H1 (cell line): ENCODE measurements at regions not wholly inside any gene's neighbourhood (a gene's known extent, or its start where the extent isn't known, plus 50 kb on each side); places are given as distances from the start of the nearest gene placed in this dataset.

Experiments
- CTCF ChIA-PET: fragments of 300-600 bp; sonication (Branson Sonifier 250); formaldehyde crosslinking; loops from one replicate; lab custom pipeline; 2021; ENCODE audit not compliant: partially characterized antibody; lab: Charles Lee
- POLR2A ChIA-PET: fragments of 300-600 bp; sonication (Branson Sonifier 250); formaldehyde crosslinking; loops from one replicate; lab custom pipeline; 2021; ENCODE audit warnings: inconsistent platforms; ENCODE audit not compliant: partially characterized antibody; lab: Charles Lee
- DNase-seq, 2 experiments: peaks; one replicate each; pipeline versions ENCODE4 v3.0.0 to v3.0.0-alpha.2; 2010 to 2022; ENCODE audit warnings: low spot score in 2 of 2, low read depth in 1 of 2, mixed read lengths in 1 of 2
- FAIRE-seq: peaks from 2 replicates; lab custom pipeline; 2011; peaks lifted over from hg19 to GRCh38; lab: Jason Lieb, UNC
- H2AFZ ChIP-seq: 2 replicates; pipeline ENCODE4 v1.8.1; 2012; ENCODE audit warnings: low read length, inconsistent platforms
- H2AK5ac ChIP-seq: 2 replicates; pipeline ENCODE4 v1.6.1; 2013; ENCODE audit warnings: low read depth, low read length
- H2BK120ac ChIP-seq: replicated peaks from 2 replicates; pipeline ENCODE3; 2013; ENCODE audit warnings: low read depth, low read length, inconsistent platforms
- H2BK12ac ChIP-seq: 2 replicates; pipeline ENCODE4 v1.6.1; 2013; ENCODE audit warnings: low read depth, low read length
- H2BK15ac ChIP-seq: 2 replicates; pipeline ENCODE4 v1.6.1; 2013; ENCODE audit warnings: low read length
- H2BK20ac ChIP-seq: 2 replicates; pipeline ENCODE4 v1.6.1; 2013; ENCODE audit warnings: low read length
- H2BK5ac ChIP-seq: 2 replicates; pipeline ENCODE4 v1.6.1; 2013; ENCODE audit warnings: low read depth, low read length
- H3K14ac ChIP-seq: 2 replicates; pipeline ENCODE4 v1.6.1; 2013; ENCODE audit warnings: inconsistent platforms; ENCODE audit not compliant: insufficient read length
- H3K18ac ChIP-seq: 2 replicates; pipeline ENCODE4 v1.6.1; 2013; ENCODE audit warnings: low read length; ENCODE audit errors: extremely low read depth
- H3K23ac ChIP-seq: 2 replicates; pipeline ENCODE4 v1.6.1; 2013; ENCODE audit warnings: inconsistent platforms; ENCODE audit not compliant: insufficient read length
- H3K23me2 ChIP-seq: 2 replicates; pipeline ENCODE4 v1.6.1; 2013; ENCODE audit warnings: low read depth, low read length
- H3K27ac ChIP-seq: 2 replicates; pipeline ENCODE4 v1.6.1; 2011; ENCODE audit warnings: low read depth, low read length, inconsistent platforms
- H3K27me3 ChIP-seq, 4 experiments: replicated peaks in 1 of 4; 1 replicate in 1 of 4; 2 replicates in 3 of 4; pipeline versions ENCODE4 v1.6.1 to v1.8.1; 2011 to 2013; ENCODE audit warnings: low read length in 3 of 4, mild to moderate bottlenecking in 3 of 4, inconsistent platforms in 2 of 4, mixed read lengths in 2 of 4, moderate library complexity in 1 of 4; ENCODE audit not compliant: control insufficient read depth in 3 of 4, insufficient read depth in 3 of 4; ENCODE audit errors: extremely low read depth in 1 of 4
- H3K36me3 ChIP-seq, 4 experiments: 2 replicates each; pipeline versions ENCODE4 v1.6.1 to v1.8.1; 2011 to 2013; ENCODE audit warnings: mild to moderate bottlenecking in 4 of 4, low read length in 3 of 4, moderate library complexity in 2 of 4, control low read depth in 1 of 4, inconsistent platforms in 1 of 4; ENCODE audit not compliant: insufficient read depth in 4 of 4, control insufficient read depth in 2 of 4
- H3K4ac ChIP-seq: replicated peaks from 2 replicates; pipeline ENCODE3; 2013; ENCODE audit warnings: low read length, low read depth, mixed read lengths, inconsistent platforms; ENCODE audit not compliant: insufficient read length
- H3K4me1 ChIP-seq, 4 experiments: replicated peaks in 1 of 4; 1 replicate in 1 of 4; 2 replicates in 3 of 4; pipeline versions ENCODE4 v1.6.1 to v1.8.1; 2011 to 2013; ENCODE audit warnings: low read length in 3 of 4, inconsistent platforms in 2 of 4, mixed read lengths in 1 of 4; ENCODE audit not compliant: insufficient read depth in 4 of 4, control insufficient read depth in 3 of 4
- H3K4me2 ChIP-seq, 2 experiments: 2 replicates each; pipeline versions ENCODE4 v1.6.1 to v1.8.1; 2011 to 2013; ENCODE audit warnings: low read depth in 2 of 2, low read length in 2 of 2, control low read depth in 1 of 2, inconsistent platforms in 1 of 2, mild to moderate bottlenecking in 1 of 2; ENCODE audit not compliant: insufficient read depth in 1 of 2
- H3K4me3 ChIP-seq, 4 experiments: fragments of 200-600, 300-600 bp in 1 of 4; sonication (generic), shearing (Covaris generic), sonication (Bioruptor Twin) in 1 of 4; 2 replicates each; pipeline versions ENCODE4 v1.5.1 to v1.8.1; 2011 to 2016; ENCODE audit warnings: low read length in 4 of 4, low read depth in 3 of 4, control low read depth in 2 of 4, inconsistent platforms in 2 of 4, mild to moderate bottlenecking in 2 of 4, mixed read lengths in 1 of 4, moderate library complexity in 1 of 4; ENCODE audit not compliant: insufficient read depth in 2 of 4; ENCODE audit errors: extremely low read depth in 1 of 4
- H3K56ac ChIP-seq: replicated peaks from 2 replicates; pipeline ENCODE3; 2013; ENCODE audit warnings: low read depth, mild to moderate bottlenecking, mixed read lengths, low read length, inconsistent platforms; ENCODE audit not compliant: insufficient read length
- H3K79me1 ChIP-seq: 2 replicates; pipeline ENCODE4 v1.6.1; 2013; ENCODE audit warnings: low read depth, low read length, control low read depth
- H3K79me2 ChIP-seq, 2 experiments: 2 replicates each; pipeline versions ENCODE4 v1.6.1 to v1.8.1; 2012 to 2013; ENCODE audit warnings: low read length in 2 of 2, mild to moderate bottlenecking in 2 of 2, inconsistent platforms in 1 of 2; ENCODE audit not compliant: insufficient read depth in 2 of 2, control insufficient read depth in 1 of 2
- H3K9ac ChIP-seq, 4 experiments: replicated peaks in 1 of 4; 1 replicate in 1 of 4; 2 replicates in 3 of 4; pipeline versions ENCODE4 v1.6.1 to v1.8.1; 2011 to 2013; ENCODE audit warnings: low read depth in 3 of 4, low read length in 3 of 4, control low read depth in 2 of 4, mild to moderate bottlenecking in 2 of 4, moderate library complexity in 2 of 4, inconsistent platforms in 1 of 4; ENCODE audit errors: extremely low read depth in 1 of 4
- H3K9me3 ChIP-seq, 2 experiments: 2 replicates each; pipeline versions ENCODE4 v1.6.1 to v1.8.1; 2012 to 2013; ENCODE audit warnings: mild to moderate bottlenecking in 2 of 2, moderate library complexity in 2 of 2, control low read depth in 1 of 2, inconsistent platforms in 1 of 2, low read depth in 1 of 2, low read length in 1 of 2, mixed read lengths in 1 of 2; ENCODE audit not compliant: insufficient read depth in 2 of 2
- H4K20me1 ChIP-seq, 2 experiments: replicated peaks in 1 of 2; 2 replicates each; pipeline versions ENCODE3 to v1.8.1; 2011 to 2013; ENCODE audit warnings: inconsistent platforms in 2 of 2, low read length in 2 of 2, mild to moderate bottlenecking in 1 of 2; ENCODE audit not compliant: insufficient read depth in 2 of 2, control insufficient read depth in 1 of 2
- H4K5ac ChIP-seq: 2 replicates; pipeline ENCODE4 v1.6.1; 2013; ENCODE audit warnings: low read length, low read depth, mixed read lengths, inconsistent platforms; ENCODE audit not compliant: insufficient read length
- H4K8ac ChIP-seq: 2 replicates; pipeline ENCODE4 v1.8.0; 2013; ENCODE audit warnings: mild to moderate bottlenecking, moderate library complexity, low read length, inconsistent platforms; ENCODE audit not compliant: insufficient read depth; ENCODE audit errors: extremely low read depth
- H4K91ac ChIP-seq: replicated peaks from 2 replicates; pipeline ENCODE3; 2013; ENCODE audit warnings: low read length, mixed read lengths, inconsistent platforms; ENCODE audit not compliant: insufficient read length
- BRCA1 ChIP-seq: IDR thresholded peaks from 2 replicates; pipeline ENCODE4 v1.6.1; 2012; ENCODE audit warnings: low read depth, low read length, improper control_type of control experiment
- KDM5A ChIP-seq: fragments of 200-600 bp; IDR thresholded peaks from 2 replicates; pipeline ENCODE4 v1.7.1; 2012; ENCODE audit warnings: mild to moderate bottlenecking, low read length, inconsistent platforms, mixed read lengths
- RAD21 ChIP-seq, 2 experiments: IDR thresholded peaks in 1 of 2; conservative IDR thresholded peaks in 1 of 2; 2 replicates each; pipeline ENCODE4 v1.6.1; 2011; ENCODE audit warnings: low read depth in 2 of 2, low read length in 2 of 2, improper control_type of control experiment in 1 of 2, inconsistent platforms in 1 of 2, mild to moderate bottlenecking in 1 of 2, moderate library complexity in 1 of 2
- RFX5 ChIP-seq: IDR thresholded peaks from 2 replicates; pipeline ENCODE4 v1.6.1; 2011; ENCODE audit warnings: low read depth, low read length, improper control_type of control experiment, borderline replicate concordance
- SIN3A ChIP-seq, 2 experiments: IDR thresholded peaks in 1 of 2; conservative IDR thresholded peaks in 1 of 2; 2 replicates each; pipeline ENCODE4 v1.6.1; 2011 to 2012; ENCODE audit warnings: low read length in 2 of 2, improper control_type of control experiment in 1 of 2, low read depth in 1 of 2, mild to moderate bottlenecking in 1 of 2
- SUZ12 ChIP-seq: fragments of 200-600 bp; sonication (generic); IDR thresholded peaks from 2 replicates; pipeline ENCODE4 v1.6.1; 2012; ENCODE audit warnings: mild to moderate bottlenecking, inconsistent platforms, low read length, moderate library complexity, mixed read lengths
- TAF7 ChIP-seq: optimal IDR thresholded peaks from 2 replicates; pipeline ENCODE3; 2011; ENCODE audit warnings: low read depth, mild to moderate bottlenecking, inconsistent platforms, low read length, moderate library complexity, borderline replicate concordance
- TBP ChIP-seq: IDR thresholded peaks from 2 replicates; pipeline ENCODE4 v1.6.1; 2011; ENCODE audit warnings: low read depth, low read length, improper control_type of control experiment
- TF ChIP-seq, protein P1 (sequence below), 3 experiments: IDR thresholded peaks; 1 replicate in 2 of 3; 2 replicates in 1 of 3; pipeline versions ENCODE4 v1.5.1 to v1.6.1; 2011; ENCODE audit warnings: low read length in 3 of 3, mild to moderate bottlenecking in 3 of 3, inconsistent platforms in 2 of 3, low read depth in 1 of 3, moderate library complexity in 1 of 3; ENCODE audit not compliant: insufficient read depth in 1 of 3; ENCODE audit errors: control extremely low read depth in 1 of 3
- TF ChIP-seq, protein P2 (sequence below): IDR thresholded peaks from 2 replicates; pipeline ENCODE4 v1.6.1; 2012; ENCODE audit warnings: inconsistent platforms

GRCh38 chr9:84075004-84075403, 94.4 kb downstream of the RMI1 start:
- H4K20me1 ChIP-seq = no peaks in the 10 kb centered on the region
- TF ChIP-seq SUZ12 (no peak), BRCA1 (no peak), SIN3A (conservative IDR thresholded peaks at IDR 0.05 in 1 of 2, IDR thresholded peaks at IDR 0.05 in 1 of 2; ENCODE audit: low read depth in 1 of 2, low read length in 2 of 2) (no peak), TBP (no peak), KDM5A (no peak), RFX5 (no peak), TAF7 (no peak), RAD21 (IDR thresholded peaks at IDR 0.05 in 1 of 2, conservative IDR thresholded peaks at IDR 0.05 in 1 of 2; ENCODE audit: low read depth in 2 of 2, low read length in 2 of 2) (no peak)
- TF ChIP-seq, protein P1, sequence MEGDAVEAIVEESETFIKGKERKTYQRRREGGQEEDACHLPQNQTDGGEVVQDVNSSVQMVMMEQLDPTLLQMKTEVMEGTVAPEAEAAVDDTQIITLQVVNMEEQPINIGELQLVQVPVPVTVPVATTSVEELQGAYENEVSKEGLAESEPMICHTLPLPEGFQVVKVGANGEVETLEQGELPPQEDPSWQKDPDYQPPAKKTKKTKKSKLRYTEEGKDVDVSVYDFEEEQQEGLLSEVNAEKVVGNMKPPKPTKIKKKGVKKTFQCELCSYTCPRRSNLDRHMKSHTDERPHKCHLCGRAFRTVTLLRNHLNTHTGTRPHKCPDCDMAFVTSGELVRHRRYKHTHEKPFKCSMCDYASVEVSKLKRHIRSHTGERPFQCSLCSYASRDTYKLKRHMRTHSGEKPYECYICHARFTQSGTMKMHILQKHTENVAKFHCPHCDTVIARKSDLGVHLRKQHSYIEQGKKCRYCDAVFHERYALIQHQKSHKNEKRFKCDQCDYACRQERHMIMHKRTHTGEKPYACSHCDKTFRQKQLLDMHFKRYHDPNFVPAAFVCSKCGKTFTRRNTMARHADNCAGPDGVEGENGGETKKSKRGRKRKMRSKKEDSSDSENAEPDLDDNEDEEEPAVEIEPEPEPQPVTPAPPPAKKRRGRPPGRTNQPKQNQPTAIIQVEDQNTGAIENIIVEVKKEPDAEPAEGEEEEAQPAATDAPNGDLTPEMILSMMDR (IDR thresholded peaks at IDR 0.05; ENCODE audit: control extremely low read depth in 1 of 3, insufficient read depth in 1 of 3, low read depth in 1 of 3, low read length in 3 of 3) = no peak
- TF ChIP-seq, protein P2, sequence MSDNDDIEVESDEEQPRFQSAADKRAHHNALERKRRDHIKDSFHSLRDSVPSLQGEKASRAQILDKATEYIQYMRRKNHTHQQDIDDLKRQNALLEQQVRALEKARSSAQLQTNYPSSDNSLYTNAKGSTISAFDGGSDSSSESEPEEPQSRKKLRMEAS = no peak
- TF ChIP-seq, all 59 proteins: peak for 0
- DNase-seq (no peak), FAIRE-seq (no peak)
- no peak overlapping the region for H3K4me3 ChIP-seq
- H3K4me2 ChIP-seq = no peak overlapping the region
- no peak overlapping the region for H3K4ac ChIP-seq
- no peak overlapping the region for H3K23ac ChIP-seq
- H2BK20ac ChIP-seq = no peak overlapping the region
- H3K23me2 ChIP-seq = no peaks in the 10 kb centered on the region
- no peak overlapping the region for H4K5ac ChIP-seq
- H3K27ac ChIP-seq = no peak overlapping the region
- H2BK5ac ChIP-seq = no peak overlapping the region
- H2BK120ac ChIP-seq = no peak overlapping the region
- no peaks in the 10 kb centered on the region for H3K79me1 ChIP-seq
- no peak overlapping the region for H2BK12ac ChIP-seq
- ChIA-PET CTCF (interaction anchor here (0.9 kb wide), 1 partner anchor 19 kb away, joined by 3 read pairs; no protein-coding TSS in a partner anchor), POLR2A (no interaction called here)
- no peaks in the 10 kb centered on the region for H3K27me3 ChIP-seq
- H3K56ac ChIP-seq = no peak overlapping the region
- no peak overlapping the region for H3K14ac ChIP-seq
- no peaks in the 10 kb centered on the region for H3K9me3 ChIP-seq
- H3K36me3 ChIP-seq = no peaks in the 10 kb centered on the region
- H4K8ac ChIP-seq = no peak overlapping the region
- no peak overlapping the region for H2BK15ac ChIP-seq
- H2AFZ ChIP-seq = no peak overlapping the region
- H3K4me1 ChIP-seq = no peaks in the 10 kb centered on the region
- no peak overlapping the region for H3K18ac ChIP-seq
- no peak overlapping the region for H3K9ac ChIP-seq
- no peak overlapping the region for H2AK5ac ChIP-seq
- no peaks in the 10 kb centered on the region for H3K79me2 ChIP-seq
- no peak overlapping the region for H4K91ac ChIP-seq
